ENCODE measurements at regions not wholly inside any gene's neighbourhood (a gene's known extent, or its start where the extent isn't known, plus 50 kb on each side); places are given as distances from the start of the nearest gene placed in this dataset.
A peak's percentile ranks its signal among the peaks of the same experiment; 100 is the strongest.

GRCh38 chr9:86822006-86822801 lies 125.1 kb downstream of the GAS1 start:
- Mint-ChIP-seq H3K36me3 (ENCODE audit: low read depth) (peaks cover 7% of the 10 kb centered on the region), H3K4me1 (peaks cover 27% of the 10 kb centered on the region), H3K27me3 (ENCODE audit: low read depth) (peaks cover 7% of the 10 kb centered on the region), H3K27ac (peak overlapping the region; percentile 1 to 90 (median 90)), H3K9me3 (peaks cover 14% of the 10 kb centered on the region), H3K4me3 (peak overlapping the region in 1 of 3 experiments; percentile 7)
- TF ChIP-seq CTCF (IDR thresholded peaks at IDR 0.05; ENCODE audit: unreplicated experiment in 3 of 3), result no peak

GRCh38 chr9:86821006-86821845 lies 126.1 kb downstream of the GAS1 start:
- Mint-ChIP-seq H3K27ac (peak overlapping the region in 2 of 3 experiments; percentile 53 to 90), H3K27me3 (ENCODE audit: low read depth) (peaks cover 4% of the 10 kb centered on the region), H3K36me3 (ENCODE audit: low read depth) (peaks cover 7% of the 10 kb centered on the region), H3K4me1 (peaks cover 31% of the 10 kb centered on the region), H3K4me3 (no peak overlapping the region), H3K9me3 (peaks cover 14% of the 10 kb centered on the region)
- TF ChIP-seq CTCF (IDR thresholded peaks at IDR 0.05; ENCODE audit: unreplicated experiment in 3 of 3), result no peak

- H3K27ac Mint-ChIP-seq, result peak overlapping the region in 1 of 3 experiments; percentile 90
- peaks cover 34% of the 10 kb centered on the region for H3K4me1 Mint-ChIP-seq
- no peaks in the 10 kb centered on the region for H3K27me3 Mint-ChIP-seq (ENCODE audit: low read depth)
- H3K9me3 Mint-ChIP-seq, result peaks cover 12% of the 10 kb centered on the region
- H3K4me3 Mint-ChIP-seq, result no peak overlapping the region
- peaks cover 7% of the 10 kb centered on the region for H3K36me3 Mint-ChIP-seq (ENCODE audit: low read depth)
- no peak for TF ChIP-seq CTCF (IDR thresholded peaks at IDR 0.05; ENCODE audit: unreplicated experiment in 3 of 3)
Observed at GRCh38 chr9:86819552-86819951, 127.8 kb downstream of the GAS1 start.

- H3K9me3 Mint-ChIP-seq, result peaks cover 10% of the 10 kb centered on the region
- peaks cover 34% of the 10 kb centered on the region for H3K4me1 Mint-ChIP-seq
- TF ChIP-seq CTCF (IDR thresholded peaks at IDR 0.05; ENCODE audit: unreplicated experiment in 3 of 3), result no peak
- H3K27me3 Mint-ChIP-seq (ENCODE audit: low read depth), result no peaks in the 10 kb centered on the region
- H3K36me3 Mint-ChIP-seq (ENCODE audit: low read depth), result peaks cover 7% of the 10 kb centered on the region
- H3K4me3 Mint-ChIP-seq, result no peak overlapping the region
- no peak overlapping the region for H3K27ac Mint-ChIP-seq
Observed at GRCh38 chr9:86818636-86819035, 128.7 kb downstream of the GAS1 start.

GRCh38 chr9:86816868-86817267 lies 130.4 kb downstream of the GAS1 start:
- Mint-ChIP-seq H3K4me1 (peaks cover 25% of the 10 kb centered on the region), H3K27ac (peak overlapping the region in 1 of 3 experiments; percentile 19), H3K27me3 (ENCODE audit: low read depth) (no peaks in the 10 kb centered on the region), H3K9me3 (peaks cover 4% of the 10 kb centered on the region), H3K4me3 (no peak overlapping the region), H3K36me3 (ENCODE audit: low read depth) (no peaks in the 10 kb centered on the region)
- no peak for TF ChIP-seq CTCF (IDR thresholded peaks at IDR 0.05; ENCODE audit: unreplicated experiment in 3 of 3)

Data from nephron (organoid).